Frontal cortex (tissue), 3 donors: ENCODE measurements at regions not wholly inside any gene's neighbourhood (a gene's known extent, or its start where the extent isn't known, plus 50 kb on each side); places are given as distances from the start of the nearest gene placed in this dataset.
"Not testable (repeated sequence)": the region's sequence is repeated elsewhere in the genome, so short reads cannot be mapped to it uniquely, and the experiment has no call there.

Experiments
- DNase-seq, 2 donors: peaks; one replicate each; pipeline ENCODE4 v3.0.0; 2012; ENCODE audit warnings: low spot score in 2 of 2
- FAIRE-seq: peaks from 2 replicates; lab custom pipeline; 2012; peaks lifted over from hg19 to GRCh38; lab: Jason Lieb, UNC
- donor health status: control.
- donor health status: control.
- donor health status: control.

GRCh38 chr18:1383465-1383864, 478.8 kb downstream of the ADCYAP1 start:
- FAIRE-seq (no peak), DNase-seq (no peak)

GRCh38 chr18:1388468-1388867, 483.8 kb downstream of the ADCYAP1 start:
- FAIRE-seq, DNase-seq: not testable (repeated sequence)

- DNase-seq = no peak
- no peak for FAIRE-seq
These were observed 487.4 kb downstream of the ADCYAP1 start for GRCh38 chr18:1392046-1392445.

GRCh38 chr18:1392865-1393734, 488.4 kb downstream of the ADCYAP1 start:
- FAIRE-seq (no peak), DNase-seq (no peak)

- no peak for DNase-seq
- no peak for FAIRE-seq
These were observed 489.3 kb downstream of the ADCYAP1 start for GRCh38 chr18:1393929-1394328.

- FAIRE-seq (no peak), DNase-seq (no peak)
These were observed 489.8 kb downstream of the ADCYAP1 start for GRCh38 chr18:1394426-1394825.

- DNase-seq (no peak), FAIRE-seq (no peak)
These were observed 490.3 kb downstream of the ADCYAP1 start for GRCh38 chr18:1394966-1395365.

GRCh38 chr18:1408376-1408775, 503.7 kb downstream of the ADCYAP1 start:
- FAIRE-seq (no peak), DNase-seq (no peak)

GRCh38 chr18:1412655-1413322, 508.1 kb downstream of the ADCYAP1 start:
- no peak for DNase-seq
- no peak for FAIRE-seq

GRCh38 chr18:1413323-1413675, 508.6 kb downstream of the ADCYAP1 start:
- FAIRE-seq (no peak), DNase-seq (no peak)

- DNase-seq (no peak), FAIRE-seq (no peak)
These were observed 511.4 kb downstream of the ADCYAP1 start for GRCh38 chr18:1416074-1416473.

- DNase-seq = no peak
- no peak for FAIRE-seq
These were observed 516.8 kb downstream of the ADCYAP1 start for GRCh38 chr18:1421502-1421901.

GRCh38 chr18:1422634-1423033, 518.0 kb downstream of the ADCYAP1 start:
- FAIRE-seq = no peak
- DNase-seq = no peak

- DNase-seq = no peak
- no peak for FAIRE-seq
These were observed 521.0 kb downstream of the ADCYAP1 start for GRCh38 chr18:1425679-1426078.

GRCh38 chr18:1435487-1435886, 530.8 kb downstream of the ADCYAP1 start:
- DNase-seq (no peak), FAIRE-seq (no peak)

- no peak for DNase-seq
- no peak for FAIRE-seq
These were observed 531.5 kb downstream of the ADCYAP1 start for GRCh38 chr18:1436199-1436598.

- DNase-seq (no peak), FAIRE-seq (no peak)
These were observed 533.8 kb downstream of the ADCYAP1 start for GRCh38 chr18:1438458-1438910.

- FAIRE-seq (no peak), DNase-seq (no peak)
These were observed 534.3 kb downstream of the ADCYAP1 start for GRCh38 chr18:1438967-1439366.

- FAIRE-seq, DNase-seq: not testable (repeated sequence)
These were observed 539.4 kb downstream of the ADCYAP1 start for GRCh38 chr18:1444062-1444461.

- no peak for FAIRE-seq
- DNase-seq = no peak
These were observed 542.1 kb downstream of the ADCYAP1 start for GRCh38 chr18:1446765-1447164.

- FAIRE-seq (no peak), DNase-seq (no peak)
These were observed 548.1 kb downstream of the ADCYAP1 start for GRCh38 chr18:1452821-1453220.
